ENCODE measurements at regions not wholly inside any gene's neighbourhood (a gene's known extent, or its start where the extent isn't known, plus 50 kb on each side); places are given as distances from the start of the nearest gene placed in this dataset.

DNA sequence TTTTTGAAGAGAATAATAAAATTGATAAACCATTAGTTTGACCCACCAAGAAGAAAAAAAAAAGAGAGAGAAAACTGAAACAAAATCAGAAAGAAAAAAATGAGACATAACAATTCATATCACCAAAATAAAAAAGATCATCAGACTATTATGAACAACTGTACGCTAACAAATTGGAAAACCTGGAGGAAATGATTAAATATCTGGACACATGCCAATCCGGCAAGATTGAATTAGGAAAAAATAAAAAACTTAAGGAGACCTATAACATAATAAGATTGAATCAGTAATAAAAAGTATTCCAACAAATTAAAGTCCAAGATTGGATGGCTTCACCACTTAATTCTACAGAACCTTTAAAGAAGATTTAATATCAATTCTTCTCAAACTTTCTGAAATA lies 136.7 kb downstream of the CASP12 start:
- TF ChIP-seq CTCF (conservative IDR thresholded peaks at IDR 0.05; ENCODE audit: low read depth, low read length): no peak
- no peak for TF ChIP-seq EZH2 (IDR thresholded peaks at IDR 0.05; ENCODE audit: low read length, unreplicated experiment)

Data from PC-3 (cell line).